OCI-LY7 (cell line): ENCODE measurements at regions not wholly inside any gene's neighbourhood (a gene's known extent, or its start where the extent isn't known, plus 50 kb on each side); places are given as distances from the start of the nearest gene placed in this dataset.

Source experiments
- BruUV-seq: library from RNA; stranded (reverse); fragments of 400-500 nt; replicated peaks from 2 replicates; lab custom pipeline; 2021; lab: Mats Ljungman, UMichigan
- CTCF ChIA-PET: fragments of 300-600 bp; sonication (Branson Sonifier 250); formaldehyde crosslinking; loops from one replicate; lab custom pipeline; 2022; ENCODE audit warnings: antibody characterized with exemption; ENCODE audit not compliant: unreplicated experiment; lab: Charles Lee
- POLR2A ChIA-PET: fragments of 300-600 bp; sonication (Branson Sonifier 250); formaldehyde crosslinking; loops from one replicate; lab custom pipeline; 2022; ENCODE audit warnings: antibody characterized with exemption; lab: Charles Lee
- DNase-seq: peaks from one replicate; pipeline ENCODE4 v3.0.0-alpha.2; 2015; ENCODE audit warnings: low spot score
- H2AFZ ChIP-seq: fragments of 200-600 bp; sonication (generic), shearing (Covaris generic); 2 replicates; pipeline ENCODE4 v1.6.1; 2014; ENCODE audit warnings: mild to moderate bottlenecking, antibody characterized with exemption, low read length, moderate library complexity
- H3K27ac ChIP-seq: fragments of 200-600 bp; sonication (generic); 2 replicates; pipeline ENCODE4 v1.5.1; 2014; ENCODE audit warnings: mixed run types, low read depth, mild to moderate bottlenecking, moderate library complexity, low read length, inconsistent platforms; ENCODE audit not compliant: poor library complexity, severe bottlenecking
- H3K36me3 ChIP-seq: fragments of 200-600 bp; sonication (generic); 2 replicates; pipeline ENCODE4 v1.6.1; 2014; ENCODE audit warnings: mild to moderate bottlenecking, antibody characterized with exemption, low read length, moderate library complexity, mixed read lengths; ENCODE audit not compliant: insufficient read depth
- H3K4me1 ChIP-seq: fragments of 200-600 bp; sonication (generic); 2 replicates; pipeline ENCODE4 v1.5.1; 2014; ENCODE audit warnings: mild to moderate bottlenecking, low read length; ENCODE audit not compliant: insufficient read depth, poor library complexity, severe bottlenecking
- H3K4me2 ChIP-seq: fragments of 200-600 bp; sonication (generic); 2 replicates; pipeline ENCODE4 v1.6.1; 2014; ENCODE audit warnings: mild to moderate bottlenecking, low read length
- H3K4me3 ChIP-seq: fragments of 200-600 bp; sonication (generic); 2 replicates; pipeline ENCODE4 v1.5.1; 2014; ENCODE audit warnings: mild to moderate bottlenecking, low read depth, low read length; ENCODE audit not compliant: poor library complexity, severe bottlenecking
- H3K79me2 ChIP-seq: fragments of 200-600 bp; sonication (generic); 2 replicates; pipeline ENCODE4 v1.6.1; 2016; ENCODE audit warnings: low read depth, mild to moderate bottlenecking, low read length, moderate library complexity, mixed read lengths; ENCODE audit not compliant: insufficient read depth
- H3K9me2 ChIP-seq: fragments of 200-600 bp; sonication (generic); 2 replicates; pipeline ENCODE4 v1.6.1; 2016; ENCODE audit warnings: mild to moderate bottlenecking, low read length, mixed read lengths; ENCODE audit not compliant: insufficient read depth
- H3K9me3 ChIP-seq: fragments of 200-600 bp; sonication (generic); 2 replicates; pipeline ENCODE4 v1.6.1; 2014; ENCODE audit warnings: mild to moderate bottlenecking, mixed run types, low read length, mixed read lengths
- H4K20me1 ChIP-seq: fragments of 200-600 bp; sonication (generic); 2 replicates; pipeline ENCODE4 v1.6.1; 2014; ENCODE audit warnings: mild to moderate bottlenecking, antibody characterized with exemption, low read length, moderate library complexity, mixed read lengths; ENCODE audit not compliant: insufficient read depth
- EZH2phosphoT487 ChIP-seq: fragments of 200-600 bp; sonication (generic); IDR thresholded peaks from 2 replicates; pipeline ENCODE4 v1.6.1; 2018; ENCODE audit warnings: low read depth, borderline replicate concordance, mild to moderate bottlenecking, mixed run types, antibody characterized with exemption, low read length, moderate library complexity, mixed read lengths
- intact Hi-C: fragments of 100-400 bp; cut with micrococcal nuclease; formaldehyde crosslinking; loops from one replicate; pipeline ENCODE4 v1.10.0; 2022; ENCODE audit not compliant: unreplicated experiment
- TF ChIP-seq, protein P1 (sequence below): fragments of 200-600 bp; sonication (generic); conservative IDR thresholded peaks from 2 replicates; pipeline ENCODE4 v1.5.1; 2014; ENCODE audit warnings: mild to moderate bottlenecking, antibody characterized with exemption, low read length, moderate library complexity, mixed read lengths

DNA sequence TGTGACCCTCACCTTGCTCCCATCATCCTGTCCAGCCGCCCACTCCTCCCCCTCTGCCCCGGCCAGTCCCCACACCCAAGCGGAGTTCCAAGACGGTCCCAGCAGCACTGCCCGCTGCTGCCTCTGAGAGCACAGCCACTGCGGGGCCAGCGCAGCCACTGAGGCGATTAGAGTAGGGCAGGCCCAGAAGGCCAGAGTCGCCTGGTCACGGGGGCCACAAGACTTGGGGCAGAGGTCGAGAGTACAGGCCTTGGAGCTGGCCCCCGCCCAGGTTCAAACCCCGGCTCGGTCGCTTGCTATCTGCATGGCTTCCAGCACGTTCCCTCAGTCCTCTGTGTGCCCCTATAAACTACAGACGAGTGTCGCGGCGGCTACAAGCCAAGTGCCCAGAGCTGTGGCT lies 53.2 kb upstream of the ADRA2C start:
- intact Hi-C loops = no loop called here
- H4K20me1 ChIP-seq = no peaks in the 10 kb centered on the region
- TF ChIP-seq, protein P1, sequence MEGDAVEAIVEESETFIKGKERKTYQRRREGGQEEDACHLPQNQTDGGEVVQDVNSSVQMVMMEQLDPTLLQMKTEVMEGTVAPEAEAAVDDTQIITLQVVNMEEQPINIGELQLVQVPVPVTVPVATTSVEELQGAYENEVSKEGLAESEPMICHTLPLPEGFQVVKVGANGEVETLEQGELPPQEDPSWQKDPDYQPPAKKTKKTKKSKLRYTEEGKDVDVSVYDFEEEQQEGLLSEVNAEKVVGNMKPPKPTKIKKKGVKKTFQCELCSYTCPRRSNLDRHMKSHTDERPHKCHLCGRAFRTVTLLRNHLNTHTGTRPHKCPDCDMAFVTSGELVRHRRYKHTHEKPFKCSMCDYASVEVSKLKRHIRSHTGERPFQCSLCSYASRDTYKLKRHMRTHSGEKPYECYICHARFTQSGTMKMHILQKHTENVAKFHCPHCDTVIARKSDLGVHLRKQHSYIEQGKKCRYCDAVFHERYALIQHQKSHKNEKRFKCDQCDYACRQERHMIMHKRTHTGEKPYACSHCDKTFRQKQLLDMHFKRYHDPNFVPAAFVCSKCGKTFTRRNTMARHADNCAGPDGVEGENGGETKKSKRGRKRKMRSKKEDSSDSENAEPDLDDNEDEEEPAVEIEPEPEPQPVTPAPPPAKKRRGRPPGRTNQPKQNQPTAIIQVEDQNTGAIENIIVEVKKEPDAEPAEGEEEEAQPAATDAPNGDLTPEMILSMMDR = no peak
- no peak for TF ChIP-seq EZH2phosphoT487
- H2AFZ ChIP-seq = no peak overlapping the region
- CTCF ChIA-PET = no interaction called here
- no peaks in the 10 kb centered on the region for H3K36me3 ChIP-seq
- BruUV-seq = no TSS peak
- H3K4me2 ChIP-seq = no peak overlapping the region
- H3K79me2 ChIP-seq = no peaks in the 10 kb centered on the region
- H3K9me2 ChIP-seq = no peaks in the 10 kb centered on the region
- DNase-seq = no peak
- POLR2A ChIA-PET = no interaction called here
- H3K9me3 ChIP-seq = no peaks in the 10 kb centered on the region
- no peak overlapping the region for H3K27ac ChIP-seq
- no peaks in the 10 kb centered on the region for H3K4me1 ChIP-seq
- no peak overlapping the region for H3K4me3 ChIP-seq

DNA sequence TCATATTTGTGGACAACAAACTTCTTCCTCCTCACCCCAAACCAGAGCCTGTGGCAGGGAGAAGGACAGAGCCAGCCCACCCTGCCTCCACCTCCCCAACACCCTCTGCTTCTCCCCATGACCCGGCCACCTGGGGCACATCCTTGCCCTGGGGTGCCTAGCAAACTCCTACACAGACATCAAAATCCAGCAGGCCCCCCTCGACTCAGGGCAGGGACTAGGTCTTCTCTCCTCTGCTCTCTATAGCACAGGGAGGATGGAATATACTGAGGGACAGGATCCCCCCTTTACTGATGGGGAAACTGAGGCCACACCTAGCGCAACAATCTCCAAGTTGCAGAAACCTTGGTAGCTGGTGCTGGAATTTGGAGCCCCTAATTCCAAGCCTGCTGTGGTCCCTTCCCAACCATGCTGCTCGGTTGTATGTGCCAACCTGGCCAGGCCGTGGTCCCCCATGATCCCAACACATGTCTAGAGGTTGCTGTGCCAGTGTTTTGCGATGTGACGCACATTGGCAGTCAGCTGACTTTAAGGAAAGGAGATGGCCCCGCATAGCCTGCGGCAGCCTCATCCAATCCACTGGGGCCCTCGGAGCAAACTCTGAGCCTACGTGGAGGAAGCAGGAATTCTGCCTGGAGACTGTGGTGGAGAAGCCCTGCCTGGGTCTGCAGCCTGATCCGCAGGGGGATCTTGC lies 53.9 kb upstream of the ADRA2C start:
- H3K36me3 ChIP-seq = no peaks in the 10 kb centered on the region
- no peaks in the 10 kb centered on the region for H4K20me1 ChIP-seq
- ChIA-PET CTCF (no interaction called here), POLR2A (no interaction called here)
- H3K27ac ChIP-seq = no peak overlapping the region
- intact Hi-C loops = no loop called here
- H3K4me2 ChIP-seq = no peak overlapping the region
- H3K79me2 ChIP-seq = no peaks in the 10 kb centered on the region
- no peak overlapping the region for H2AFZ ChIP-seq
- no peaks in the 10 kb centered on the region for H3K9me2 ChIP-seq
- DNase-seq = no peak
- no peak overlapping the region for H3K4me3 ChIP-seq
- no peaks in the 10 kb centered on the region for H3K9me3 ChIP-seq
- TF ChIP-seq, protein P1 = no peak
- TF ChIP-seq EZH2phosphoT487 = no peak
- H3K4me1 ChIP-seq = no peaks in the 10 kb centered on the region
- no TSS peak for BruUV-seq

DNA sequence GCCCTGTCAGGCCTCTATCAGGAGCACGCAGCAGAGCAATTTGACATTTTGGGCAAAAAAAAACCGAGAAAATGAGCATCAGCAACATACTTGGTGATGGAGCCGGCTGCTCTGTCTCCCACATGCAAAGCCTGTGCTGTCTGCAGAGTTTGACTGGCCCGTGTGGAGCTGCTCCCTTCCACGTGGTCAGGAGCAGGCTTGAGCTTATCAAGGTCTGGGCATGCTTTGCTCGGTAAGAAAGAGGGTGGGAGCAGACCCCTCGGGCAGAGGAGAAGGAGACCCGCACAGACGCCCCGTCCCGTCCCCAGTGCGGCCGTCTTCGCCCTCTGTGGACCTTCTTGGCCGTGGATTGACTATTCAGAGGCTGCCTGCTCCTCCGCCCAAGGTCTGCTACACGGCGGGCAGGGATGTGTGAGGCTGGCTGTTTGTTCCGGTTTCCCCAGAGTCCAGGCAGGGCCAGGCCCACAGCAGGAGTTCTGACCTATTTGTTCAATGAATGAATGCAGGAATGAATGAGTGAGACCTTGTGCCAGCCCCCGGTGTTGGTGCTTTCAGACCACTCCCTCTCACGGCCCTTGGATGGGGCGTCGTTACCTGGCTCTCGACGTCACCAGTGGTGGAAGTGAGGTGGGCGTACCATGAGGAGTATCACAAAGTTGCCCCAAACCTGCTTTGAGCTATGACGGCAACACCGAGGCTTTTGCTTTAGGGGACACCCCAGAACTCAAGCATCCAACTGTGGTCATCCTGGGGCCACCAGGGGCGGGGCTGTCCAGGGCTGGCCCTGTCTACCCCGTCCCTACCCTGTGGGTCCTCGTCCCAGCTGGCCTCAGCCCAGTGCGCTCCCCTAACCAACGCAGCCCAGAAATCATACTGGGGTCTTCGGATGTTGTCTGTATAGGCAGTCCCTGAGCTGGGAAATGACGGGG lies 54.7 kb upstream of the ADRA2C start:
- no peak overlapping the region for H2AFZ ChIP-seq
- no peaks in the 10 kb centered on the region for H3K36me3 ChIP-seq
- intact Hi-C loops = no loop called here
- no peak overlapping the region for H3K4me3 ChIP-seq
- BruUV-seq = no TSS peak
- no peak overlapping the region for H3K27ac ChIP-seq
- POLR2A ChIA-PET = no interaction called here
- H4K20me1 ChIP-seq = no peaks in the 10 kb centered on the region
- H3K9me3 ChIP-seq = no peaks in the 10 kb centered on the region
- no peaks in the 10 kb centered on the region for H3K79me2 ChIP-seq
- no peak for DNase-seq
- H3K9me2 ChIP-seq = no peaks in the 10 kb centered on the region
- no peak overlapping the region for H3K4me2 ChIP-seq
- CTCF ChIA-PET = no interaction called here
- no peak for TF ChIP-seq EZH2phosphoT487
- TF ChIP-seq, protein P1 = no peak
- H3K4me1 ChIP-seq = no peaks in the 10 kb centered on the region
